COLO829 (cell line): ENCODE measurements at regions not wholly inside any gene's neighbourhood (a gene's known extent, or its start where the extent isn't known, plus 50 kb on each side); places are given as distances from the start of the nearest gene placed in this dataset.
"Not testable (repeated sequence)": the region's sequence is repeated elsewhere in the genome, so short reads cannot be mapped to it uniquely, and the experiment has no call there.

Experiments used
- DNase-seq: peaks from one replicate; pipeline ENCODE4 v3.0.0; 2012; ENCODE audit warnings: low spot score

DNA sequence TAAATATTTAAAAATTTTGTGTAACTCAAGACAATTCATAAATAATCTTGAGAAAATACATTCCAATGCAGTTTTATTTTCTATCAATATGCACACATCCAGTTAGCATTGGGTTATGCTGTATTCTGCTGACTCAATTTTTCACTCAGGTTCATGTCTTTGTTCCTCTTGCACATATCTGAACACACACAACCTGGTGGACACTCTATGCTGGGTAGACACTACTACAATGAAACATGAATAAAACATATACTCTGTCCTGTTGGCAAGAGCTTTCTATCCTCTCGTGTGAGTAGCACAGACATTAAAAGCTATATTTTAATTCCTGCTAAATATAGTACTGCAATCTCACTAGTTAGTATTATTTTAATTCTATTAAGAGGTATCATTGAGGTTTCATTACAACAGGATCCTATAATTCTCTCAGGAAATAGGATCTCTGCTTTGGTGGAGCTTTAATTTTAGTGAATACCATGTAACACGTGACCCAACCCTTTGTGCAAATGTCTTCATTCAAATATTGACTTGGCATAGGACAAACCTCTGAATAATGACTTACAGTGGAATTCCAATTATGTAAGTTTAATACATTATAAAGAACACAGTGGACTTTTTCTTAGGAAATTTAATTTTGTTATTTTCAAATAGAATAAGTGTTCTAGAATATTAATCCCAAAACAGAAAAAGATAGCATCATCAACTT is 342.3 kb upstream of the TMEFF2 start:
- no peak for DNase-seq

DNA sequence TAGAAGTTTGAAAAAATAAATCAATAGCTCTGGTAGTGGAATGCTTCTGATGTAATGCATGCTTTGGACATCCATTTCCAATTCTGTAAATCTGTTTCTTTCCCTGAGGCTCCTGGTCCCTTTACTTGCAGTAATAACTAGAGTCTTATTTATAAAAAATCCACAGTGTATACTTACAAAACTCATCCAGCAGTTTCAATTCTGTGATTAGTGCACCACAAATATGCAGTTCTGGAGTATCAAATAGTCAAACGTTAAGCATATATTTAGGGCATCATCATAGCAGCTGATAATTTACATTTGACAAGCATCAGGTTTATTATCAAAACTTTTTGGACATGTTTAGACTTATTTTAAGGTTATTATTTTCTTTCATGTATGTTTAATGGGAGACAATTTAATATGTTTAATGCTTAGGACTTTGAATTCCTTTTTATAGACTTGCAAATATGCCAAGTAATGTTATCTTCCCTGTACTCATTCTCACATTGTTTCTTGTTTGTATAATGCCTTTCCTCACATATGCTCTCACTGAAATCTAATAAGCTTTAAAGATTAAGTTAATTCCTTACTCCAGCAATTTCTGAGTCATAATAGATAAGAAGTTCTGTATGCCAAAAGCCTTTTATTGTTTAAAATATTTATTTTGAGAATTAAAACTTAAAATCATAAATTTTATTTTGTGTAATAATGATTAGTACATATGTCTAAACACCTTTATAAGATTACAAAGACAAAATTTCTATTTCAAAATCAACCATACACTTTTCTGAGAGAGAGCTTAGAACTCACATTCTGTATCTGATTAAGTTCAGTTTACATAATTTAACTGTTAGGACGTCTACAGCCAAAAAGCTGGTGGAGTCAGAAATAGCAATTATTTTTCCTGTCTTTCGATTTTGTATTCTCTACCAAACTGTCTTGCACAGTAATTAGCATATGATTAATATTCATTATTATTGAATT is 341.5 kb upstream of the TMEFF2 start:
- no peak for DNase-seq

DNA sequence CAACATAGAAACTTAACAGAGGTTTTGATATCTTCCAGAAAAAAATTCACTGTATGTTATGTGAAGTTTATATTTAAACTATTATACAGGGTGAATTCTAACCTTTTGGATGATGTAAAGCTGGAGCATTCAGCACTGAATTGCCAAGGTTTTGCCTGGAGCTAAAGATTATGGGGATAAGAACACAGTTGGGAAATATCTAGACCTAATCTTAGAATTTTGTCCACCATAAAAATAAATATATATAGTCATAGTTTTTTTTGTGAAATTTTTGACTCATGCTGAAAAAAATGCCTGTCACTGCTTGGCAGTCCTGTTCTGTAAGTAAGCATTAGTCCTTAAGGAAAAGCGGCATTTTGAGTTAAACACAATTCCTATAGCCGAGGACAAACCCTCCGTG is 339.3 kb upstream of the TMEFF2 start:
- no peak for DNase-seq

GRCh38 chr2:192524642-192525251 is 330.0 kb upstream of the TMEFF2 start:
- not testable (repeated sequence) for DNase-seq

DNA sequence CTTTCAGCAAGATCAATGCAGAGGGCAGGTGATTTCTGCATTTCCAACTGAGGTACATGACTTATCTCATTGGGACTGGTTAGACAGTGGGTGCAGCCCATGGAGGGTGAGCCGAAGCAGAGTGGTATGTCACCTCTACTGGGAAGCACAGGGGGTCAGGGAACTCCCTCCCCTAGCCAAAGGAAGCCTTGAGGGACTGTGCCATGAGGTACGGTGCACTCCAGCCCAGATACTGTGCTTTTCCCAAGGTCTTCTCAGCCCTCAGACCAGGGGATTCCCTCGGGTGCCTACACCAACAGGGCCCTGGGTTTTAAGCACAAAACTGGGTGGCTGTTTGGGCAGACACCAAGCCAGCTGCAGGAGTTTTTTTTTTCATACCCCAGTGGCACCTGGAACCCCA is 329.5 kb upstream of the TMEFF2 start:
- not testable (repeated sequence) for DNase-seq

DNA sequence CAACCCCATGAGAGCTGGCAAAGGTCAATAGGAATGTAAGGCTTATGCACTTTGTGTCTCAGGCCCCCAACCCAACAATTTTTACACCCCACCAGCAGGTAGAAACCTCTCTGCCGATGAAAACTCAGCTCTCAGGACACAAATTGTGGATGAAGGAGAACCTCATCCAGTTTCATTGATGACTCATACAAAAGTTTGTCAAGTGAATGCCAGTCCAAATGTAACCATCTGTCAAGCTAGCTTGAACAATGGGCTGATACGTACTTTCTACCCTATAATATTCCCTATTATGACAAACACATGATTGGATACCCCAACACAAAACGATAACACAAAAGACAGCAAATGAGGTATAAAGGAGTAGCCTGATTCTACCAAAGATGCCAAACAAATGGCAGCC is 321.2 kb upstream of the TMEFF2 start:
- DNase-seq: no peak

- no peak for DNase-seq
Observed at GRCh38 chr2:192513575-192513974, 318.8 kb upstream of the TMEFF2 start.

DNA sequence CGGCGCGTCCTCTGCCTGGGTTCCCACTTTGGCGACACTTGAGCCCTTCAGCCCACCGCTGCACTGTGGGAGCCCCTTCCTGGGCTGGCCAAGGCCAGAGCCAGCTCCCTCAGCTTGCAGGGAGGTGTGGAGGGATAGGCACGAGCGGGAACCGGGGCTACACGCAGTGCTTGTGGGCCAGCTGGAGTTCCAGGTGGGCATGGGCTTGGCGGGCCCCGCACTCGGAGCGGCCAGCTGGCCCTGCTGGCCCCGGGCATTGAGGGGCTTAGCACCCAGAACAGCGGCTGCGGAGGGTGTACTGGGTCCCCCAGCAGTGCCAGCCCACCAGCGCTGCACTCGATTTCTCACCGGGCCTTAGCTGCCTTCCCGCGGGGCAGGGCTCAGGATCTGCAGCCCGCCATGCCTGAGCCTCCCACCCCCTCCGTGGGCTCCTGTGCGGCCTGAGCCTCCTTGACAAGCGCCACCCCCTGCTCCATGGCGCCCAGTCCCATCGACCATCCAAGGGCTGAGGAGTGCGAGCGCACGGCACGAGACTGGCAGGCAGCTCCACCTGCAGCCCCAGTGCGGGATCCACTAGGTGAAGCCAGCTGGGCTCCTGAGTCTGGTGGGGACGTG is 313.2 kb upstream of the TMEFF2 start:
- not testable (repeated sequence) for DNase-seq

GRCh38 chr2:192500550-192501200 is 305.9 kb upstream of the TMEFF2 start:
- DNase-seq: peak; percentile 70

DNA sequence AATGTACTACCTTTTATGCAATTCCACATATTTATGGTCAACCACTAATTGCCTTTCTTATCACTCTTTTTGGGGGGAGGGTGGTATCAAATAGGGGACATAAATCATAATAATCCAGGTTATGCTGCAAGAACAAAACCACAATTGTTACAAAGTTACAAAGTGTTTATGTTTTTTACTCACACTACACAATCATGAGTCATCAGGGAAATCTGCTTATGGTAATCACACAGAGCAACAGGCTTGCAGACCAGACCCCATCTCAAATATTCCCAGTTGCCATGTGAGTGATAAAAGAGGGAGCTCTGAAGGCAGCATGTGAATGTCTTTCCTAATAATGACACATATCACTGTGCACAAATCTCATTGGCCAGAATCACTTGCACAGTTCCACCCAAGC is 304.7 kb upstream of the TMEFF2 start:
- DNase-seq: peak; percentile 5

GRCh38 chr2:192498747-192499146 is 304.0 kb upstream of the TMEFF2 start:
- DNase-seq: no peak

DNA sequence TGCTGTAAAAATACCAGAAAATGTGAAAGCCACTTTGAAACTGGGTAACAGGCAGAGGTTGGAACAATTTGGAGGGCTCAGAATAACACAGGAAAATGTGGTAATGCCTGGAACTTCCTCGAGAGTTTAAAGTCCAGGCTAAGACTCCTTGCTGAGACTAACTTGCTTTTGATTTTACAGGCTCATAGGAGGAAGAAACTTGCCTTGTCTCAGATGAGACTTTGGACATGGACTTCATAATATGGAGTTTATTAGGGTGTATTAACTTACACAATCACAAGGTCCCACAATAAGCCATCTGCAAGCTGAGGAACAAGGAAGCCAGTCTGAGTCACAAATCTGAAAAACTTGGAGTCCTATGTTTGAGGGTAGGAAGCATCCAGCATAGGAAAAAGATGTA is 293.4 kb upstream of the TMEFF2 start:
- not testable (repeated sequence) for DNase-seq

- DNase-seq: no peak
Observed at GRCh38 chr2:192487636-192488035, 292.9 kb upstream of the TMEFF2 start.

DNA sequence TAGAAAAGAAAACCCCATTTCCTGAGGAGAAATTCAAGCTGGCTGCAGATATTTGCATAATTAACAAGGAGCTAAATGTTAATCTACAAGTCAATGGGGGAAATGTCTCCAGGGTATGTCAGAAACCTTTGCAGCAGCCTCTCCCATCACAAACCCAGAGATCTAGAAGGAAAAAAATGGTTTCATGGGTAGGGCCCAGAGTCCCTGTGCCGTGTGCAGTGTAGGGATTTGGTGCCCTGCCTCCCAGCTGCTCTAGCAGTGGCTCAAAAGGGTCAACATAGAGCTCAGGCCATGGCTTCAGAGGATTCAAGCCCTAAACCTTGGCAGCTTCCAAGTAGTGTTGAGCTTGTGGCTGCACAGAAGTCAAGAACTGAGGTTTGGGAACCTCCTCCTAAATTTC is 290.2 kb upstream of the TMEFF2 start:
- DNase-seq: no peak

- DNase-seq: no peak
Observed at GRCh38 chr2:192480984-192481383, 286.3 kb upstream of the TMEFF2 start.

DNA sequence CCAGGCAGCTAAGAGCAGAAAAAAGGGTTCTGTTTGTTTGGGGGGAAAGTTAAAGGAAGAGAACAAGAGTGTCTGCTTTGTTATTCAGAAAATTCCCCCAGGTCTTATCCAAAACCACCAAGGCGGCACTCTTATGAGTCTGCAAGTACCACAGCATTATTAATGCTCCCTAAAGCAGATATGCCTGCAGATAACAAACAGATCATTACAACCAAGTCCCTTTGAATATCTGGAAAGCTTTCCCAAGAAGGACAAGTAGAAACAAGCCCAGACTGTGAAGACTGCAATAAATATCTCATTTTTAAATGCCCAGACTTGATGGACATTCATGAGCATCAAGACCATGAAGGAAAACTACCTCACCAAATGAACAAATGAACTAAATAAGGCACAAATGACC is 278.6 kb upstream of the TMEFF2 start:
- no peak for DNase-seq

DNA sequence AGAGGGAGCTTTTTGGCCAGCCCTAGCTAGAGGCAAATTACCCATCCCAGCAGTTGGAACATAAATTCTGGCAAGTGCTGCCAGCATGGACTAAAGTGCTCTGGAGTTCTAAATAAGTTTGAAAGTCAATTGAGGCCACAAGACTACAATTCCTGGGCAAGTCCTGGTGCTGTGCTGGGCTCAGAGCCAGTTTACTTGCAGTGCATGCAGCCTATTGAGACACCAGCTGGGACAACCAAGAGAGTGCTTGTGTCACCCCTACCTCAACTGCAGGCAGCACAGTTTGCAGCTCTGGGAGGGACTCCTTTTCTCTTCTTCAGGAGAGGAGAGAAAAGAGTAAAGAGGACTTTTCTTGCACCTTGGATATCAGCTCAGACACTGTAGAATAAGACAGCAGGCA is 277.2 kb upstream of the TMEFF2 start:
- DNase-seq: no peak

GRCh38 chr2:192469612-192470011 is 274.9 kb upstream of the TMEFF2 start:
- DNase-seq: no peak

- DNase-seq: no peak
Observed at GRCh38 chr2:192467953-192468660, 273.4 kb upstream of the TMEFF2 start.

DNA sequence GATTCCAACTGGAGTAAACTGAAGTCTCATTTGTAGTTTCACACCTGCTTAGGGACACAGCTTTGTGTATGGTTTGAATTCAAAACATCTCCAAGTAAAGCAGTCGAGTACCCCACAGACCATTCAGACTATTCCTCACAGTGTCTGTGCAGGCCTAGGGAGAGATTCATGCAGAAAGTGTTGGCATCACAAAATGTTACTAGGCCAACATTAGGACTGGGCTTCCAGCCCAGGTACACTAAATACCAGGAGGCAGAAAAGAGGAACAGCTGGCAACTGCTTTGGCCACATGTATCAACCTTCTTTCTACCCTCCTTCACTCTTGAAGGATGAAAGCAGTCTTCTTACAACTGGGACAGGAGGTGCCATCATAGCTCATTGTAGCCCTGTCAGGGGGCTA is 270.4 kb upstream of the TMEFF2 start:
- no peak for DNase-seq

GRCh38 chr2:192459422-192459821 is 264.7 kb upstream of the TMEFF2 start:
- DNase-seq: no peak
